ENCODE measurements at regions not wholly inside any gene's neighbourhood (a gene's known extent, or its start where the extent isn't known, plus 50 kb on each side); places are given as distances from the start of the nearest gene placed in this dataset.
"Not testable (repeated sequence)": the region's sequence is repeated elsewhere in the genome, so short reads cannot be mapped to it uniquely, and the experiment has no call there.

GRCh38 chr2:242013771-242014170 is 144.2 kb downstream of the RTP5 start:
- intact Hi-C loops (cut with DNase I; ENCODE audit: low total_unique reads), result no loop called here
- Histone ChIP-seq H3K4me1 (peaks cover 0 to 6% (median 0%) of the 10 kb centered on the region in 6 donors), H3K27me3 (replicated peaks in 1 of 7) (peaks cover 0 to 3% (median 0%) of the 10 kb centered on the region in 7 donors), H3K9me3 (peaks cover 0 to 3% (median 0%) of the 10 kb centered on the region in 8 donors), H3K36me3 (no peaks in the 10 kb centered on the region), H3K4me3 (no peak overlapping the region), H3K27ac (no peak overlapping the region)
- WGBS, 5 donors, result 79 to 93% (median 85%) methylated on average over 4 to 9 of the region's 9 CpGs
- TF ChIP-seq CTCF (IDR thresholded peaks at IDR 0.05 in 8 of 11, conservative IDR thresholded peaks at IDR 0.05 in 3 of 11) (no peak), POLR2AphosphoS5 (IDR thresholded peaks at IDR 0.05) (no peak), POLR2A (IDR thresholded peaks at IDR 0.05) (no peak)
- no peak for DNase-seq

DNA sequence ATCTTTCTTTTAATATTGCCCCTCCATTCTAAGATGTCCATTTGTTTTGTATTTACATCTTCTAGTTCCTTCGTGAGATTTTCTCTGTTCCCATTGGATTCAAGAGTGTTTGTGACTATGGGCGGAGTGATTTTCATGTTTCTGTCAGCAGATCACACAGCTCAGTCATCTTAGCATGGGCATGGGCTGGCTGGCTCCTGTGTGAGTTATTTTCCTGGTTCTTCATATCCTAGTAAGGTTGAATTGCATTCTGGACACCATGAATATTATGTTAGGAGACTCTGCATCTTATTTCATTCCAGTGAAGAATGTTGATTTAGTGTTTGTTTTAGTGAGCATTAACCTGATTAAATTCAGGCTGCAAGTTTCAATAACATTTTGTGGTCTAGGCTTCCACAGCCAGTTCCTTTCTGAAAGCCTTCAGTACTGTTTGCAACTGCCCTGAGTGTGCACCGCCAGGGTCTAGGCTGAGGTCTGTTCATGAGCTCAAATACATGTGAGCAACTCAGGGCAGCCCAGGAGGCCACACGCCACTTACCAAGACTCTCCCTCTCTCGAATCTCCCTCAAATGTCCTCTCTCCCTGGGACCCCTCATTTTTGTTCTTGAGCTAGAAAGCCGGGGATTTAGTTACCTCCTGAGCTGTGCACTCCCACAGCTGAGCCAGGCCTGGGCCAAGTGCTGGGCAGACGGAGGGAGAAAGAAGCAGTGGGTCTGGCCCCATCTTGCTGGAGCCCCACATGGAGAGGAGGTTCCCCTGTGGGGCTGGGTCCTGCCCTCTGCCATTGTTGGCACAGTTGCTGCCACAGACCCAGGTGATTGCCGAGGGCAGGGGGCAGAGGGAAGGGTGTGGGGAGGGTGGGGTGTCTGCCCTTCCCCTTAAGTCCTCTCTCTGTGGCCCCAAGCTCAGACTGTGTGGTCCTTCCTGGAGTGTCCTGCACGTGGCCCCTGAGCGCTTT is 145.9 kb downstream of the RTP5 start:
- Histone ChIP-seq H3K27ac (no peak overlapping the region), H3K4me1 (peaks cover 0 to 6% (median 0%) of the 10 kb centered on the region in 6 donors), H3K36me3 (no peaks in the 10 kb centered on the region), H3K4me3 (no peak overlapping the region), H3K27me3 (replicated peaks in 1 of 7) (peaks cover 0 to 6% (median 0%) of the 10 kb centered on the region in 7 donors), H3K9me3 (no peaks in the 10 kb centered on the region)
- TF ChIP-seq CTCF (IDR thresholded peaks at IDR 0.05 in 8 of 11, conservative IDR thresholded peaks at IDR 0.05 in 3 of 11), result no peak
- intact Hi-C loops (cut with DNase I; ENCODE audit: low total_unique reads), result no loop called here
- peak; percentile 36 for DNase-seq
- 77 to 94% (median 82%) methylated on average over 9 to 10 of the region's 10 CpGs for WGBS, 5 donors

DNA sequence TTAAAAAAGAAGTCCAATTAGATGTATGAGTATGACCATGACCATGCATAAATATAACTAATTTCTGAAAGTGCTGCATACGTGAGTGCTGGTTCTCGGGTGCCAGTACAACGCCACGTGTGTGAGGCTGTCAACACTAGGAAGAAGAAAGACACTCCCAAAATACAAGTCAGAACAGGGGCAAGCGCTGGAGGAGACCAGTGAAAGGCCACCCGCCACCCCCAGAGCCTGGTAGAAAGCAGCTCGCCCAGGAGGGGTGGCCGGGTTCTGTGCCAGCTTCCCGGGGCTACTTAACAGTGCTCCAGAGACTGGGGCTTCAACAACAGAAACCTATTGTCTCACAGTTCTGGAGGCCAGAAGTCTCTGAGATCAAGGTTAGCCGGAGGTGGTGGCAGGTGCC is 147.6 kb downstream of the RTP5 start:
- no peak overlapping the region for H3K27ac ChIP-seq
- TF ChIP-seq POLR2A (IDR thresholded peaks at IDR 0.05) (no peak), CTCF (IDR thresholded peaks at IDR 0.05 in 8 of 11, conservative IDR thresholded peaks at IDR 0.05 in 3 of 11) (no peak), POLR2AphosphoS5 (IDR thresholded peaks at IDR 0.05) (no peak)
- H3K4me3 ChIP-seq, result no peak overlapping the region
- intact Hi-C loops (cut with DNase I; ENCODE audit: low total_unique reads), result no loop called here
- peaks cover 0 to 8% (median 0%) of the 10 kb centered on the region in 7 donors for H3K27me3 ChIP-seq (replicated peaks in 1 of 7)
- H3K9me3 ChIP-seq, result no peaks in the 10 kb centered on the region
- DNase-seq, result peak; percentile 34
- H3K36me3 ChIP-seq, result no peaks in the 10 kb centered on the region
- WGBS, 5 donors, result 84 to 92% (median 89%) methylated on average over 10 of the region's 10 CpGs
- H3K4me1 ChIP-seq, result peaks cover 0 to 5% (median 0%) of the 10 kb centered on the region in 6 donors

DNA sequence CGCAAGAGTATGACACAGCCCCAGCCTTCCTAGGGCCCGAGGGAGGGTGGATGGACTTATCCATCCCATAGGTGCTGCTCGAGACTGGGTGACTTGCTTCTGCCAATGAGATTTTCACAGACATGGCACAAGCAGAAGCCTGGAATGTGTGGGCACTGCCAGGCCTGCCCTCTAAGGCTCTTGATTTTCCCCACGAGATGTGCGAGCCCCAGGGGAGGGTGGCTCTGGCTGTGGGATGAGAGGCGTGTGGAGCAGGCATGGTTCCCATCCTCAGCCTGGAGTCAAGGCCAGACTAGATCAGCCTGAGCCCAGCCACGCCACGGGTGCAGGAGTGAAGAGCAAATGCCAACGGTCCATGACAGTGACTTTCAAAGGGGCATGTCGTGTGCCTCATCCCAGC is 148.9 kb downstream of the RTP5 start:
- H3K9me3 ChIP-seq; DNase-seq; H3K27ac ChIP-seq; H3K4me1 ChIP-seq; H3K36me3 ChIP-seq; intact Hi-C loops (cut with DNase I; ENCODE audit: low total_unique reads); H3K4me3 ChIP-seq: not testable (repeated sequence)
- H3K27me3 ChIP-seq (replicated peaks in 1 of 7), result peaks cover 0 to 21% (median 0%) of the 10 kb centered on the region in 7 donors
- WGBS, 5 donors, result 83 to 89% (median 86%) methylated on average over 7 to 10 of the region's 10 CpGs
